ENCODE measurements at regions not wholly inside any gene's neighbourhood (a gene's known extent, or its start where the extent isn't known, plus 50 kb on each side); places are given as distances from the start of the nearest gene placed in this dataset.
"Not testable (repeated sequence)": the region's sequence is repeated elsewhere in the genome, so short reads cannot be mapped to it uniquely, and the experiment has no call there.

- DNase-seq: no peak
Observed at GRCh38 chr5:17401470-17402288, 96.4 kb upstream of the TAF11L2 start.

DNA sequence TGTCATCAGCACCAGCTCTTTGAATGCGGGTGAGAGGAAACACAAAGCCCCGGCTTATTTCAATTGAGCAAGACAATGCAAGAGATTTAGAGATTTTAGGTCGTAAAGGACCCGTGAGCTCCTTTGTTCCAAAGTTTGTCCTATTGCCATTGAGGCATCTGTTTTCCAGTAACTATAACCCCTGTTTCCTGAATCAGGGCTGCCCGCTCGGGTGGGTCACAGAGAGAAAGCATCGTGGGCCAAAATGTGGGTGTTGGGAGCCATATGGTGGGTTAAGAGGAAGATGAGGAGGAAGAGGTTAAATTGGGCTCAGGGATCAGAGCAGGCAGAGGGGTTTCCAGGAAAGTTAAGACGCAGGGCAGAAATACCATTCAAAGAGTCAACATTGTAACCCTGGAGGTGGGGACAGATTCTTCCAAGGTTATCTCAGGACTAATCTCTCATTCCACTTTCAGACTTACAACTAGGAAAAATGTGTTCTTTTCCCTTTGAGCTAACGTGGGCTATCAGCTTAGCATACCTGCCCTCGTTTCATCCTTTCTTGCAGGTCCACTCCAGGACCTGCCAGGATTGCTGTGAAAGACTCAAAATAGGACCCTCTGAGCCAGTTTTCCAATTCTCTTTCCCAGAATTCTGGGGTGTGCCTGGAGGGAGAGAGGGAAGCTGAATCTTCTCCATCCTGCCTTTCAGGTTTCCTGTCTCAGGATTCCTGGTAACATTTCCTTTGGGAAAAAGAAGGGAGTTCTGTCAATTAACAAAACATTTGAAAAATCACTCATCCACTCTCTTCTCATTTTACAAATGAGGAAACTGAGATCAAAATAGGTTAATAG lies 95.5 kb upstream of the TAF11L2 start:
- DNase-seq: peak; percentile 30

DNA sequence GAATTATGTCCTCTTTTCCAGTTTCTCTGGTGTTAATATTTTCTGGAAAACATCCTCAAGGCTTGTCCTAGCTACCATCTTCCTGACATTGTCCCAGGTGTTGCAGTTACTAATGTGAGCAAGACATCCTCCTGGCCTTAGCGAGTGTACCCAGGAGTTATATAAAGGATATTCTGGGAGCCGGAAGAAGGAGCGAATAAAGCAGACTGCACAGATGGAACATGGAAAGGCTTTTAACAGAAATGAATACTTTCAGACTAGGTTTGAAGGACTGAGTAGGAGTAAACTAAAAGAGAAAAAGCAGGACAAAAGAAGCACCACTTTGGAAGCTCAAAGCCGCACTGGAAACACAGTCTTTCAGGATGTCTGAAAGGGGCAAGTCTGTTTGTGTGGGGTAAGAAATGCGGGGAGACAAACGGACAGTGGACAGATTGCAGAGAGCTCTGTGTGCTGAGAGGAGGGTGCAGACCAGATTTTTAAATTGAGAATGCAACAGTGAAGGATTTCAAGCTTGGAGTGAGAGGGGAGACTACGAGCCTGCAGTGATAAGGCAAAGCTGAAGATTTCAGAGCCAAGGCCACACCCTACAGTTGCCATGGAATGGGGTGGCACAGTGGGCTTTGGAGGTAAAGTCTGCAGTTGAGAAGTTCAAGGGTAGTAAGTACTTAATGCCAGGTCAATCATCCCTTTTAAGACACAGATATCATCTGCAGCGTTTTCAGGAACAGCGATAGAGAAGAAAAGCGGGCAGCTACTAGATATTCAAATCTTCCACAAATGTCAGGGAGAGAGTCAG lies 94.1 kb upstream of the TAF11L2 start:
- no peak for DNase-seq

GRCh38 chr5:17405976-17406375 lies 92.1 kb upstream of the TAF11L2 start:
- no peak for DNase-seq

DNA sequence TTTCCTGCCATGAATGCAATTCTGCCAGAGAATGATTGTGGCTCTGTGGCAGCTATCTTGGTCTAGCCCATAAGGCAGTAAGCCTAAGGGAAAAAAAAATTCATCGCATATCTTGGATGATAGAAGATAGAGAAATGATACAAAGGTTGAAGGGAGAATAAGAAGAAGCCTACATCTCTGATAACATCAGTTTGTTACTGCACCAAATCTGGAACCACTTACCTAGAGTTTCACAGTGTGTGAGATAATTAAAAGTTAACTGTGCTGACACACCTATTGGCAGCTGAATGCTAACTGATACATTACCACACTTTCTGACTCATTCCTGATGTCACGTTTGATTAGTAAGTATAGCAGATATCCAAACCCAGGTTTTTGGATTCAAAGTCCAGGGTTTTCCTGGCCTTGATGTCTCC lies 91.6 kb upstream of the TAF11L2 start:
- no peak for DNase-seq

DNA sequence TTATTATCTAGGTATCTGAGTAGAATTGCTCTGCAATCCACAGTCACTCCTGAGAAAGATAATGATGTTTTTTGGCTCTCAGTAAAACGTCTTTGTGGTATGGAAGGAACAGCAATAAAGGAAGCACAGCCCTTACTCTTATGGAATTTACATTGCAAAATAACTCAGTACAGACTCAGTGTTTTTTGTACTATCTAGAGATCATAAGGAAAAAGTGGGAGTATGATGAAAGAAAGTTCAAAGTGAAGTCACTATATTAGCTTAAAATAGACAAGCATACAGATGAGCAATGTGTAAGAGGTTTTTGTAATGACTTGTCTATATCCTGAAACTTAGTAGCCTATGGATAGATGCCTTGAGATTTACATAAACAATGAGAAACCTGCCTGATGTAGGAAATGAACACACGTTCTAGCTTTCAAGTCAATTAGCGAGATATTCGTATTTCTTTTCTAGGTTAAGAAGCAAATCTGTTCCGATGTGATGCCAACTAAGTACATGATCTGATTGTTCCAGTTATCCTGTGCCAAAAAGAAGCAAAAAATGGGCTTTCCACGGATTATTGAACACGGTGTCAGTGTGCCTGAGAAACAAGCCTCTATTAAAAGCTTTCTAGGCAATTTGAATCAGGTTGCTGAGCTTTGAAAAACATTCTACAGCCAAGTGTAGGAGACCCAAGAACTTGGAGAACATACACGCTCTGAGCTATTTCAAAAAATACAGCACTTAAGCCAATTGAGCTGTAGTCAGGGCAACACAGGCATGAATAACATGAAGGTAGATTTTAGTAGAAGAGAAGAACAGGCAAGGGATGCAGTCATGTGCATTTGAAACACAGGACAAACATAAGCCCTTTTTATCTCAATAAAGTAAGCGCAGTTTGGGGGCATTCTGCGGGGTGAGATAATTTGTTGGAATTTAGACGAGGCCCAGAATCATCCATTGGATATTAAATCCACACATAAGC lies 86.3 kb upstream of the TAF11L2 start:
- DNase-seq: peak; percentile 73

GRCh38 chr5:17412760-17413671 lies 85.0 kb upstream of the TAF11L2 start:
- DNase-seq: peak; percentile 84

- DNase-seq: no peak
Observed at GRCh38 chr5:17413691-17414090, 84.3 kb upstream of the TAF11L2 start.

DNA sequence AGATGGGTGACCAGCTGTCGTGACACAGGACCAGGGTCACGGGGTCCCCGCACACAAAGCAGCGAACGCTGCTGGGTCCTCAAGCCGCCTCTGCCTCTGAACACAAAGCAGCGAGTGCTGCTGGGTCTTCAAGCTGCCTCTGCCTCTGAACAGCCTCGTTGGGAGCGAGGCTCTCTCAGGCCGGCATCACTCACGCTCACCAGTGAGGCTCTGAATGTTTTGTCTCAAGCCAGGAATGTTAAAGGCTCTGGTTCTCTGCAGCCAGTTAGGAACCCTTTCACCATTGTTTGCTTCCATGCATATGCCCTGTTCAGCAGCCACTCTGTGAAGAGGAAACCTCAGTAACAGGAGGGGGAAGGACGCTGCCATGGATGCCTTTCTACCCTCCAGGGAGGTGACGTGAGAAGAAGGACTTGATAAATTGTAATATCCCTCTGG lies 82.7 kb upstream of the TAF11L2 start:
- DNase-seq: no peak

GRCh38 chr5:17416374-17416773 lies 81.7 kb upstream of the TAF11L2 start:
- DNase-seq: not testable (repeated sequence)

GRCh38 chr5:17424674-17425073 lies 73.4 kb upstream of the TAF11L2 start:
- DNase-seq: no peak

DNA sequence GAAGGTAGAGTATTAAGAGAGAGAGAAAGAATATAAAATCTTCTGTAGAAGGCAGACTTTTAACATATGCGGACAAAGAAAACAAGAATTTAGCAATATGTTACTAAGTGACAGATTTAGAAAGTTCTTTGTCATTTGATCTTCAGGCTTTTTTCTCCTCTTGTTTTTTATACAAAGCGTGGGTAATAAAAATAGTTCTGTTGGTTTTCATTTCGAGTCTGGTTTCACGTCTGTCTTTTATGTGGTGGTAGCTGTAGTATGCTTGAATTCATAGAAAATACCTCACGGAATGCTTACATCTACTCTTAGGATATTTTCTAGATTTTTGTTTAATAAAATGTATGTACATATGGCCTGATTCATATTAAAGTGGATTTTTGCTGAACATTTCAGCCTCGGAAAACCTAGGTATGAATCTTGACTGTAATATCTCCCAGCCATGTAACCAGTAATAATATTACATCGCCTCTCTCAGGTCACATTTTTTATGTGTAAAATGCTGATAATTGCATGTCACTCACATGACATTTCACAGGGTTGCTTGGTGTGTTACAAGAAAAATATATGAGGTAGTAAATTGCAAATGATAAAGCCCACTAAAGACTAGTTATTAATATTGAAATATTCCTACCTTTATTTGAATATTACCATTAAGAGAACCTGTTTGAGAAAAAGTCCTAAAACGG lies 72.5 kb upstream of the TAF11L2 start:
- no peak for DNase-seq

- DNase-seq: peak; percentile 37
Observed at GRCh38 chr5:17426104-17426749, 71.8 kb upstream of the TAF11L2 start.

DNA sequence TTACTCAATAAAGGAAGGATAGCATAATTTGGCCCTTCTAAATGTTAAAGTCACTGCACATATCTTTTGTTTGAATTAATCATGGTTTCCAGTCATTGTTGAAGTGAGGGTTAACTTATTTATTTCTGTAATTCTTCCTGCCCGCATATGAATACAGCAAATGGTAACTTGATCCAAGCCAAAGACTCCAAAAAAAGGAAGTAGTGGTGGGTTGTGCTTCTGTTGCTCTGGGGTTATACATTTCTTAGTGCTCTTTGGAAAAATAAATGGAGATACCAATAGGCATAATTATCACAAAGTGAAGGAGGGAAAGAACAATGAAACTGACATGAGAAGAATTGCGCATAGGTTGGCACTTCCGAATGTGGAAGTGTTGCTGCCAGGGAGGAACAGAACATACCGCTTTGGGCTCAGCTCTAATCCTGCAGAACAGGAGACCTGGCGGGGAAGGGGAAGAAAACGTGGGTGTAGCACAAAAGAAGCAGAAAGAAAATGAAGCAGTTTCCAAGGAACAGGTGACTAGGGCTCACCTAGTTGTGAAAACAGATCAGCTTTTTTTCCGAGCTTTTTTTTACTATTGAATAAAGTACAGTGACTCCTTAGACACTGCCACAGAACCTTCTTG lies 69.7 kb upstream of the TAF11L2 start:
- DNase-seq: peak; percentile 77

GRCh38 chr5:17429353-17429752 lies 68.7 kb upstream of the TAF11L2 start:
- no peak for DNase-seq

DNA sequence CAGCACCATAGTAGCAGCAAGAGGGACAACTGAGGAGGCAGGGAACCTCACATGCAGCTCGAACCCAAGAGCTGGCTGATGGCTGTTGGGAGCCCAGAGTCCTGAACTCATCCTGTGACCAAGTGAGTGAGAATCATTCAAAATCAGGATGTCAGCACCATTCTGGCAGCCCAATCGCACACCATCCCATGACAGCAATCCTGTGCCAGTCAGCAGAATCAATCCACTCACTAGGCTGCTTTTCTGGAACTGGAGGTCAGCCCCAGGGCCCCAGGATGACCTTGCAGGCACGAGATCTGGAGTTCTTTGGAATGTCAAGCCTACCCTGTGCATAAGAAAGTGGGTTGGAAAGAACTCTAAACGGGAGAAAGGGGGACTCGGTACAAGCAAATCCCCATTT lies 67.8 kb upstream of the TAF11L2 start:
- no peak for DNase-seq

DNA sequence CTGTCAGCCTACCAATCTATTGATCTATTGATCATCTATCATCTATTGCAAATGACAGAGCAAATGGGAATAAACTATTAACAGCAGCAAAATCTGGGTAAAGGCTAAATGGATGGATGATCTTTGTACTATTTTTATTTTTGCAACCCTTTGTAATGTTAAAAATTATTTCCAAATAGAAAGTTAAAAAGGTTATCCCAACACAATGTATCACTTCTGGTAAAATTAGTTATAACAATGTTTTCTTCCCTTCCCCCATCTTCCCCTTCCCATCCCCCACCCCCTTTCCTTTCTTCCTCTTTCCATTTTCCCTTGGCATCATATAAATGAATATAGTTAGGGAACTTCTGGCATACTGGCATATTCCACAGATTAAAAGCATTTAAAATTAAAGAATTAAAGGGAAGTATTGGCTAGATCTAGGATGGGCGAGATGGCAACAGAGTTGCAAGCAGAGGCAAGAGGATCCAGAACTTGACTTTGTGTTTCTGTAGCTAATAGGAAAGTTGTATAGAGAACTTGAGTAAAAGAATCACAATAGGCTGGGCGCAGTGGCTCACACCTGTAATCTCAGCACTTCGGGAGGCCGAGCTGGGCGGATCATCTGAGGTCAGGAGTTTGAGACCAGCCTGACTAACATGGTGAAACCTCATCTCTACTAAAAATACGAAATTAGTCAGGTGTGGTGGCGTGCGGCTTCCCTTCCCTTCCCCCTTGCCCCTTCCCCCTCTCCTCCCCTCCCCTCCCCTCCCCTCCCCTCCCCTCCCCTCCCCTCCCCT lies 66.6 kb upstream of the TAF11L2 start:
- no peak for DNase-seq

GRCh38 chr5:17432569-17432968 lies 65.5 kb upstream of the TAF11L2 start:
- DNase-seq: no peak
